T follicular helper cell (primary cell): ENCODE measurements at regions not wholly inside any gene's neighbourhood (a gene's known extent, or its start where the extent isn't known, plus 50 kb on each side); places are given as distances from the start of the nearest gene placed in this dataset.

ENCODE experiments used
- DNase-seq: peaks from one replicate; pipeline ENCODE4 v3.0.0-alpha.2; 2020; ENCODE audit warnings: low read depth

DNA sequence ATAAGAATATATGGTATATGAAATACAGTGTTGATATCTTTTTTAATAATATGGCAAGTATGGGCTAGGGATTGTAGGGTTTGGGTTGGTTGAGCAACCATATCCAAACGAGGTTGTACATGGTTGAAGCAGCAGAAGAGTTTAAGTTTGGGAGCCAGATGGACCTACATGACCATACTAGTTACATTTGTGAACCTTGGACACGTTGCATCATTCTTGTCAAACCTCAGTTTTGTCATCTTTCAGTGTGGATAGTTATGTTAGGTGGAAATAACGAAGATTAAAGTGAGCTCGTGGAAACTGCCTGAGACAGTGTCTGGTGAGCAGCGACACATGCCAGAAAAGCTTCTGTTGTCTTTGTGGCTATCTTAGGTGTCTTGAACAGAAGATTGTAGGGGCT lies 307.1 kb upstream of the KIRREL3 start:
- DNase-seq: no peak

GRCh38 chr11:127304634-127305033 lies 304.1 kb upstream of the KIRREL3 start:
- DNase-seq: no peak

DNA sequence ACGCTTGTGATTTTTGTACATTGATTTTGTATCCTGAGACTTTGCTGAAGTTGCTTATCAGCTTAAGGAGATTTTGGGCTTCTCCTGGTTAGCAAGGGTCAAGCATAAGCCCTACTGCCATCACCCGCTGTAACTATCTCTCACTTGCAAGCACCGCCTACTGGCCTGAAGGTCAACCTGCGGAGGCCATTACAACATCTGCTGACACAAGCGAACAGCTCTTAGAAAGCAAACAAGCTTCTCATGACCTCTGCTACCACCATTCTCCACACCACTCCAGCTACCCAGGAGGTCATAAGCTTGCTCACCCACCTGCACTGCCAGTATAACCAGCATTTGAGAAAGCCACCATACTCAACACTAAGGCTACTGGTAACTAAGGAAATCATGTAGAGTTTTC lies 288.4 kb upstream of the KIRREL3 start:
- no peak for DNase-seq

DNA sequence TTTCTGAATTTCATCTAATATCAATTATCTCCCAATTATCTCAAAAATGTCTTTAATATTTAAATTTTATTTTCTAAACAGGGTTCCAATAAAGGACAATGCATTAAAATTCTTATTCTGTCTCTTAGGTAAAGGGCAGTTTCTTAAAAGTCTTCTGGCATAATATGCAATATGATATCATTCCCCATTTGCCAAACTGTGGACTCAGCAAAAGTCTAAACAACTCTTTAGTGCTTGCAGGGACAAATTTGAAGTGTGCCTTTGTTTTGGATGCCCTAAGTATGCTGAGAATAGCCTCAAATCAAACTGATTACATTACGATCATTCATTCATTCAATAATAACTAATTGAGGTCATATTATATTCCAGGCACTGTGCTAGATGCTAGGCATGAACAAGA lies 281.0 kb upstream of the KIRREL3 start:
- DNase-seq: no peak

DNA sequence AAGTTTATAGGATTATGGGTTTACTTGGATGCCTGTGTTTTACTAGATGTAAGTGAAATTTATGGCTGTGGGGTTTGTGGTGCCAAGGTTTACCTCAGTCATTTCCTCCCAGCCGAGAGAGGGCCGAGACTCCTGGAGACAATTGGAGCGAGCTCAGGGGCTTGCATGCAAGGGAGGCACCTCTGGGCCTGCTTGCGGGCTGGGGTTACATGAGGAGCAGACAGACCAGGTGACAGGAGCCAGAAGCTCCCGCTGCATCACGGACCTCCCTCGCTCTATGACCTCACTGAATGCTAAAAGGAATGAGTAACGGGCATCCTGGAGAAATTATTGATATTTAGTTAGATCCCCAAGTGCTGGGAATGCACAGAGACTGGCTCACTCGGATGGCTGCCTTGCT lies 275.2 kb upstream of the KIRREL3 start:
- DNase-seq: no peak

GRCh38 chr11:127274328-127274676 lies 273.7 kb upstream of the KIRREL3 start:
- no peak for DNase-seq

GRCh38 chr11:127273593-127274327 lies 273.2 kb upstream of the KIRREL3 start:
- no peak for DNase-seq

- no peak for DNase-seq
Observed at GRCh38 chr11:127270851-127271250, 270.3 kb upstream of the KIRREL3 start.

- DNase-seq: no peak
Observed at GRCh38 chr11:127269911-127270310, 269.3 kb upstream of the KIRREL3 start.

GRCh38 chr11:127268932-127269331 lies 268.4 kb upstream of the KIRREL3 start:
- no peak for DNase-seq

DNA sequence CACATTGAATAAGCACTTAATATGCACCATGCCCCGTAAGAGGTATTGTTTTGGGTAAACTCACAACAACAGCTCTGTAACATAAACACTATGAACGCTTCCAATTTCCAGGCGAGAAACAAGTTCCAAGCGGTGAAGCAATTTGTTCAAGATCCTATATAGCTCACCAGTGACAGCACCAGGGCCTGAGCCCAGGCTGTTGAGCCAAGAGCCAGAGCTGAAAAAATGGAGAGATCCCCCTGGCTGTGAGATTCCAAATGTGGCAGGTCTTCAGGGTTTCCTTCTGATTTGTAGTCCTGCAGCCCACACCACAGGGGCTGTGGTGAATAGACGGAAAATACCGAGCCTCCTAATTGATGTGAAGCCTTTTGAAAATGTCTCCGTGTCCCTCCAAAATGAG lies 268.0 kb upstream of the KIRREL3 start:
- no peak for DNase-seq

DNA sequence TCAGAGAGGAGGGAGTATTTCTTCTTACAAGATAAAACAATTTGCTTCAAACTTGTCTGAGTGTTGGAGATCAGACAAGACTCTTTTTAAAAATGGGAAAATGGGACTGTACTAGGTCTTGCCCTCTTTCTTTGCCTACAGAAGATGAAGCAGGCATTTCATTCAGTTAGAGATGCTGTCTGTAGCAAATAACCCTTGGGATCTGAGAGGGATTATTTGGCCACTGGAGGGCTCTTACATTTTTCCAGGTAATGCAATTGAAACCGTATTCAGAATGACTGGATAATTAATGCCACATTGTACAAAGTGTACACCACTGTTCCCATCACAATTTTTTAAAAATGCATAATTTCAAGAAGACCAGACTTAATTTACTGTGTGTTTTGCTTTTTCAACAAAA lies 258.5 kb upstream of the KIRREL3 start:
- DNase-seq: no peak

DNA sequence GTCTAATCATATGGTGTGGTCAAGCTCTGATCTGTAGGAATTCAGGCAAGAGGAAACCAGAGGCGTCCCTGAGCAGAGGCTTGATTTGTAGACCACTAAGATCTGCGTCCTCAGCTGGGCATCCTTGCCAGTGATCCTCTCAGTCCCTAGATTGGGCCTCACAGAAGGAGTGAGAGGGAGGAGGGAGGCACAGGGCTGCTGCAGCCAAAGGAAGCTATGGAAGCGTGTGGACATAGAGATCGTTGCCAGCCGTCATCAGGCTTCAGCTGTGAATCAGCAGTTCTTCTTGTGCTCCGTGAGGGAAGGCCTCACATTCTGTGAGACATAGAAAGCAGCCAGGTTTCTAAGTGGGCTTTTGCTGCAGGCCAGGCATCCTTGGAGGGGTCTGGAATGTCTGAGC lies 254.6 kb upstream of the KIRREL3 start:
- no peak for DNase-seq

DNA sequence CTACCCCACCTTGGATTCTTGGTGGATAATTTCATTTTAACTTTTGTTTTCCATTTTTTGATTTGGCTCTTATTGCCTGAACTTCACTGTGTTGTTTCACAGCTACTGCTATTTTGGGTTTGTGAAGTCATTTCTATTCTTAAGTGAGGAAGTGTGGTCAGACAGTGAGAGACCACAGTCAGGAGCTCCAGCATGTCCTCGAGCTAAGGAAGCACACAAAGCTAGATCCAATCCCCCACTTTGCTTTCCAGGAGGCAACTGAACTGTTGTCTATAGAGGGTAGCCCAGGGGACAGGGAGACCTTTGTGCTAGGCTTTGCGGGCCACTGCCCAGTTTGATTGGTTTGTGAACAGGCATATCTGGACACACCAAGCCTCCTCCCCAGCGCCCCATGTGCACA lies 251.8 kb upstream of the KIRREL3 start:
- DNase-seq: no peak

DNA sequence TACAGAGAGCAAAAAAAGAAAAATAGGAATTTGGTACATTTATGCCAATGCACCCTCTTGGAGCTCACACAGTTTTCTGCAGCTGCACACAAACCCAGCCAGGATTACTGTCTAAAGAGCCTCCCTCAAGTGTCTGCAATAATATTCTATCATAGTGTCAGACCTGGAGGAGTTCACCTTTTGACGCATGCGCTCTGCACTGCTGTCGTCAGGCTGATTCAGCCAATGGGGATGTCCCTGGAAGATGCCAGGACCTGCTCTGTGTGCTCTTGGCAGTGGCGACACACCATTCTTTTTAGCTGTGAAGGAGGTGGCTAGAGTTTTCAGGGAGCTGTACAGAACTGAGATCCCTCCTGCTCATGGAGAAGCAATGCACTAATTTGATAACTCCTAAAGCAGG lies 249.0 kb upstream of the KIRREL3 start:
- no peak for DNase-seq

DNA sequence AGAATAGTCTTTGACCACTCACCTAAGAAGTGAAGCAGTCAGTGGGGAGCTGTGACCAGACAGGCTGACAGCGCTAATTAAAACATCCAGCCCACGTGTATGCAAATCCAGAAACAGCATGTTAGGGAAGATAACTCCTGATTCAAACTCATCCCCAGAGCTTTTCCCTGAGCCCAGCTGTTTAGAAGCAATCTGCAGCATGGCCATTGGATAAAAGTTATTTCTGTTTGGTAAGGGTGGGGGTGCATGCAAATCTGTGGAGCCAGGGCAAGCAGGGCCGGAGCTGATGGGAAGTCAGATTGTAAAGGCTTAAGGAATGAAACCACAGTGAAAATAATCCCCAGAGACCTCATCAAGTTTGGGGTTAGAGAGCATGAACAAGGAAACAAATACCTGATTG lies 247.9 kb upstream of the KIRREL3 start:
- DNase-seq: no peak

- no peak for DNase-seq
Observed at GRCh38 chr11:127247261-127247851, 246.8 kb upstream of the KIRREL3 start.

- no peak for DNase-seq
Observed at GRCh38 chr11:127242676-127243075, 242.1 kb upstream of the KIRREL3 start.

GRCh38 chr11:127238321-127238720 lies 237.8 kb upstream of the KIRREL3 start:
- DNase-seq: no peak

GRCh38 chr11:127236776-127237175 lies 236.2 kb upstream of the KIRREL3 start:
- no peak for DNase-seq

DNA sequence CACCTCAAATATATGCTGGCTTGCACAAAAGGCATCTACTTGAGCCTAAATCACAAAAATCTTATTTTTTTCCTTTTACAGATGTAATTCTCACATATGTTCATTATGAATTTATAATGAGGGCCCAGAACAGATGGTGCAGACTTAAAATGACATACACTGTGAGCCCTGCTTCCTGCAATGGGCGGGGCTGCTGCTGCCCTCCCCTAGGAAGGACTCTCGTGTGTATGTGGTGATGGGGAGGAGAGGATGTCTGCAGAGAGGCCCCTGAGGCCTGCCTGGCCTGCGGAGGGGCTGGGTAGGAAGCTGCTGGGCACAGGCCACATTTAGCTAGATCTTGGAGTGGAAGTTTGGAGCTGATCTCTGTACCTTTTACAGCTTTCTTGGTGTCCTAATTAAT lies 233.4 kb upstream of the KIRREL3 start:
- no peak for DNase-seq

- no peak for DNase-seq
Observed at GRCh38 chr11:127230392-127230791, 229.8 kb upstream of the KIRREL3 start.

- no peak for DNase-seq
Observed at GRCh38 chr11:127226949-127227348, 226.4 kb upstream of the KIRREL3 start.

- DNase-seq: no peak
Observed at GRCh38 chr11:127226380-127226779, 225.8 kb upstream of the KIRREL3 start.
